K562 (cell line): ENCODE measurements at regions not wholly inside any gene's neighbourhood (a gene's known extent, or its start where the extent isn't known, plus 50 kb on each side); places are given as distances from the start of the nearest gene placed in this dataset.

Source experiments
- ATAC-seq: fragments of 200-7000 bp; cut with Tn5 transposase; 3 replicates; pipeline ENCODE4 v1.9.1; 2020; ENCODE audit warnings: moderate library complexity
- BruUV-seq: library from RNA; stranded (reverse); fragments of 400-500 nt; replicated peaks from 2 replicates; lab custom pipeline; 2021; lab: Mats Ljungman, UMichigan
- CTCF ChIA-PET: fragments of 300-600 bp; formaldehyde crosslinking; extraction: SDS; loops from one replicate; lab custom pipeline; 2021; ENCODE audit warnings: low intra/inter-chr PET ratio; lab: Yijun Ruan, JAX
- POLR2A ChIA-PET: fragments of 300-600, 350-650 bp; sonication (Branson Sonifier 250); formaldehyde crosslinking; extraction: SDS; loops from one replicate; lab custom pipeline; 2021; ENCODE audit warnings: antibody characterized with exemption, inconsistent platforms; lab: Yijun Ruan, JAX
- DNase-seq, 4 experiments: peaks; one replicate each; pipeline versions ENCODE4 v3.0.0 to v3.0.0-alpha.2; 2011 to 2018; ENCODE audit warnings: low spot score in 3 of 4, mixed read lengths in 3 of 4; ENCODE audit errors: extremely low read depth in 1 of 4
- FAIRE-seq: peaks from 2 replicates; lab custom pipeline; 2011; peaks lifted over from hg19 to GRCh38; lab: Jason Lieb, UNC
- H2AFZ ChIP-seq: 2 replicates; pipeline ENCODE4 v1.6.0; 2011; ENCODE audit warnings: low read depth, low read length, control low read depth, inconsistent platforms
- H3K27ac ChIP-seq: fragments of 200-600 bp; 3 replicates; pipeline ENCODE4 v1.8.0; 2011; ENCODE audit warnings: low read depth, mild to moderate bottlenecking, control low read depth, inconsistent platforms, low read length, moderate library complexity, mixed read lengths; ENCODE audit errors: extremely low read depth
- H3K27me3 ChIP-seq, 2 experiments: fragments of 300-600 bp in 1 of 2; 2 replicates in 1 of 2; 3 replicates in 1 of 2; pipeline versions ENCODE4 v1.6.0 to v1.8.0; 2011; ENCODE audit warnings: inconsistent platforms in 2 of 2, low read length in 2 of 2, mild to moderate bottlenecking in 1 of 2, mixed read lengths in 1 of 2, moderate library complexity in 1 of 2; ENCODE audit not compliant: control insufficient read depth in 2 of 2, insufficient read depth in 2 of 2
- H3K36me3 ChIP-seq: fragments of 300-600 bp; 3 replicates; pipeline ENCODE4 v1.8.0; 2011; ENCODE audit warnings: mild to moderate bottlenecking, low read length, inconsistent platforms; ENCODE audit not compliant: control insufficient read depth, insufficient read depth
- H3K4me1 ChIP-seq, 2 experiments: fragments of 200-600 bp in 1 of 2; replicated peaks in 1 of 2; 2 replicates in 1 of 2; 3 replicates in 1 of 2; pipeline versions ENCODE4 v1.5.1 to v1.8.0; 2011; ENCODE audit warnings: inconsistent platforms in 2 of 2, low read length in 2 of 2, mild to moderate bottlenecking in 1 of 2, mixed read lengths in 1 of 2, moderate library complexity in 1 of 2; ENCODE audit not compliant: control insufficient read depth in 2 of 2, insufficient read depth in 2 of 2
- H3K4me2 ChIP-seq: 2 replicates; pipeline ENCODE4 v1.6.1; 2011; ENCODE audit warnings: low read length, control low read depth, inconsistent platforms, mixed read lengths; ENCODE audit not compliant: insufficient read depth
- H3K4me3 ChIP-seq: fragments of 200-600 bp; sonication (generic), shearing (Covaris generic); 2 replicates; pipeline ENCODE4 v1.5.1; 2016; ENCODE audit warnings: control low read depth, inconsistent platforms
- H3K79me2 ChIP-seq: fragments of 200-600 bp; 3 replicates; pipeline ENCODE4 v1.8.0; 2011; ENCODE audit warnings: low read length, inconsistent platforms; ENCODE audit not compliant: control insufficient read depth, insufficient read depth
- H3K9ac ChIP-seq, 2 experiments: 2 replicates each; pipeline versions ENCODE4 v1.6.0 to v1.6.1; 2011; ENCODE audit warnings: low read depth in 2 of 2, low read length in 2 of 2, control low read depth in 1 of 2, inconsistent platforms in 1 of 2, mild to moderate bottlenecking in 1 of 2, mixed read lengths in 1 of 2; ENCODE audit not compliant: insufficient read depth in 1 of 2
- H3K9me1 ChIP-seq: one replicate; pipeline ENCODE4 v1.6.0; 2011; ENCODE audit warnings: inconsistent platforms, mild to moderate bottlenecking, low read length, moderate library complexity; ENCODE audit not compliant: control insufficient read depth, insufficient read depth
- H3K9me3 ChIP-seq: replicated peaks from 2 replicates; pipeline ENCODE4 v1.5.1; 2011; ENCODE audit warnings: low read depth, low read length, inconsistent platforms; ENCODE audit not compliant: control insufficient read depth, insufficient read depth
- H4K20me1 ChIP-seq: replicated peaks from 2 replicates; pipeline ENCODE4 v1.6.1; 2011; ENCODE audit warnings: low read length, inconsistent platforms, mixed read lengths; ENCODE audit not compliant: control insufficient read depth, insufficient read depth
- BCOR ChIP-seq: fragments of 450-650 bp; IDR thresholded peaks from 2 replicates; pipeline ENCODE4 v1.6.1; 2016
- BRD4 ChIP-seq: fragments of 200-600 bp; sonication (generic); IDR thresholded peaks from 2 replicates; pipeline ENCODE4 v1.6.1; 2017; ENCODE audit warnings: inconsistent platforms
- BRF1 ChIP-seq: IDR thresholded peaks from 3 replicates; pipeline ENCODE4 v1.6.1; 2011; ENCODE audit warnings: borderline replicate concordance, mild to moderate bottlenecking; ENCODE audit not compliant: insufficient read length; ENCODE audit errors: extremely low read depth
- CCNT2 ChIP-seq: IDR thresholded peaks from 2 replicates; pipeline ENCODE4 v1.6.1; 2011; ENCODE audit warnings: borderline replicate concordance, low read depth, mild to moderate bottlenecking, moderate library complexity, mixed read lengths, low read length; ENCODE audit not compliant: insufficient read length; ENCODE audit errors: extremely low read depth
- HIVEP1 ChIP-seq: fragments of 250-450 bp; sonication (Bioruptor Pico); IDR thresholded peaks from 2 replicates; pipeline ENCODE4 v1.4.0; 2020; ENCODE audit warnings: mild to moderate bottlenecking
- KHSRP ChIP-seq: fragments of 450-650 bp; IDR thresholded peaks from 2 replicates; pipeline ENCODE4 v1.6.1; 2017
- LEF1 ChIP-seq: fragments of 450-650 bp; IDR thresholded peaks from 2 replicates; pipeline ENCODE4 v1.6.1; 2016; ENCODE audit warnings: mild to moderate bottlenecking
- MCM5 ChIP-seq: fragments of 450-650 bp; IDR thresholded peaks from 2 replicates; pipeline ENCODE4 v1.6.1; 2016; ENCODE audit warnings: low read depth
- MCM7 ChIP-seq, 2 experiments: fragments of 450-650 bp; IDR thresholded peaks; 2 replicates each; pipeline ENCODE4 v1.6.1; 2016 to 2018
- MEIS2 ChIP-seq: fragments of 450-650 bp; IDR thresholded peaks from 2 replicates; pipeline ENCODE4 v1.6.1; 2014; ENCODE audit warnings: mild to moderate bottlenecking; ENCODE audit not compliant: partially characterized antibody
- NEUROD1 ChIP-seq: fragments of 150-350 bp; IDR thresholded peaks from 2 replicates; pipeline ENCODE4 v1.6.1; 2014; ENCODE audit warnings: borderline replicate concordance, low read length, low read depth; ENCODE audit not compliant: partially characterized antibody
- POLR2AphosphoS2 ChIP-seq: IDR thresholded peaks from 2 replicates; pipeline ENCODE4 v1.6.1; 2012; ENCODE audit warnings: low read length, improper control_type of control experiment
- POLR2B ChIP-seq: fragments of 450-650 bp; IDR thresholded peaks from 2 replicates; pipeline ENCODE4 v1.6.1; 2018; ENCODE audit warnings: low read depth; ENCODE audit not compliant: partially characterized antibody
- RBFOX2 ChIP-seq: fragments of 200-400 bp; formaldehyde crosslinking; IDR thresholded peaks from 2 replicates; pipeline ENCODE4 v1.6.1; 2017; ENCODE audit warnings: low read depth, mild to moderate bottlenecking, low read length, moderate library complexity
- SP2 ChIP-seq: IDR thresholded peaks from 2 replicates; pipeline ENCODE4 v1.6.1; 2011; ENCODE audit warnings: mild to moderate bottlenecking, low read depth, low read length, moderate library complexity; ENCODE audit not compliant: poor library complexity, severe bottlenecking; ENCODE audit errors: extremely low read depth
- TRIM28 ChIP-seq: fragments of 450-650 bp; IDR thresholded peaks from 2 replicates; pipeline ENCODE4 v1.6.1; 2017
- ZNF184 ChIP-seq: sonication (generic); formaldehyde crosslinking; IDR thresholded peaks from 2 replicates; pipeline ENCODE4 v1.5.0; 2020; ENCODE audit warnings: missing genetic modification reagents
- ZNF23 ChIP-seq: fragments of 250-450 bp; sonication (Bioruptor Pico); IDR thresholded peaks from 2 replicates; pipeline ENCODE4 v1.4.0; 2020; ENCODE audit warnings: mild to moderate bottlenecking
- ZNF589 ChIP-seq: fragments of 200-800 bp; sonication (Bioruptor generic); IDR thresholded peaks from 2 replicates; pipeline ENCODE4 v1.6.1; 2016; ENCODE audit warnings: low read depth, missing genetic modification characterization, missing compliant biosample characterization
- WGBS: fragments of 100-300 bp; shearing (Covaris generic); methylation state at CpG from one replicate; pipeline ENCODE4 v1.1.6; 2016; ENCODE audit warnings: low coverage, mixed read lengths; ENCODE audit not compliant: insufficient coverage; ENCODE audit errors: missing lambda C conversion rate; 5-methylcytosine and 5-hydroxymethylcytosine counted together
- in situ Hi-C: fragments of 300-500 bp; cut with MboI; formaldehyde crosslinking; loops from 4 replicates; pipeline ENCODE4 v1.15.0; 2018; ENCODE audit warnings: inconsistent platforms, mixed read lengths
- intact Hi-C: fragments of 100-400 bp; cut with micrococcal nuclease; formaldehyde crosslinking; loops from 2 replicates; pipeline ENCODE4 v1.14.2; 2022
- TF ChIP-seq, protein P1 (sequence below): fragments of 150-350 bp; conservative IDR thresholded peaks from 2 replicates; pipeline ENCODE4 v1.6.1; 2014; ENCODE audit warnings: low read length

DNA sequence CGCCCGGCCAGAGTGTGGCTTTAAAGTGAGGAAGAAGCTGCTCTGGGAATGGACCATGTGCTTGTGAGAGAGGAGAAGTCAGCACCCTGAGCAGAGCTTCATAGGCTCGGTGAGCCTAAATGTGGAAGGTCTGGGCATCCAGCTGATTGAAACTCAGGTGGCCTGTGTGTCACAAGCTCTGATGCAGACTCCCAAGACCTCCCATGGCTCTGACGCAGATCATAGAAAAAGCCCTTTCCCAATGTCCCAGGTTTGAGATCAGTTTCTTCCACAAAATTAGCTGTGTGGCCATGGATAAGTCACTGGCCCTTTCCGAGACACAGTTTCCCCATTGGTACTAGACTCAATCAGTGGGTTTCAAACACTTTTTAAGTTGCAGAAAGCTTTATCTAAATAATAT lies 180.0 kb upstream of the CCL2 start:
- no peak overlapping the region for H3K4me3 ChIP-seq
- intact Hi-C loops (no loop called here), in situ Hi-C loops (no loop called here)
- H3K27ac ChIP-seq, result no peak overlapping the region
- no peak overlapping the region for H3K9ac ChIP-seq
- under 1% methylated on average over 5 of the region's 5 CpGs for WGBS
- H3K36me3 ChIP-seq, result no peaks in the 10 kb centered on the region
- H3K9me1 ChIP-seq, result no peaks in the 10 kb centered on the region
- H4K20me1 ChIP-seq, result no peaks in the 10 kb centered on the region
- no TSS peak for BruUV-seq
- no peaks in the 10 kb centered on the region for H3K9me3 ChIP-seq
- ATAC-seq, result no peak
- H3K4me2 ChIP-seq, result no peak overlapping the region
- ChIA-PET CTCF (no interaction called here), POLR2A (interaction anchor here (0.9 kb wide), 1 partner anchor 16 kb away, joined by 4 read pairs; no protein-coding TSS in a partner anchor)
- TF ChIP-seq KHSRP (no peak), RBFOX2 (no peak), MCM5 (no peak), MCM7 (IDR thresholded peaks at IDR 0.05) (no peak), TRIM28 (no peak), POLR2B (no peak), LEF1 (no peak), BRD4 (no peak), BCOR (no peak), ZNF23 (no peak), MEIS2 (no peak), NEUROD1 (no peak), POLR2AphosphoS2 (no peak), CCNT2 (no peak), BRF1 (no peak), ZNF589 (CRISPR knock-in tag) (no peak), ZNF184 (CRISPR knock-in tag) (no peak), HIVEP1 (CRISPR knock-in tag) (no peak), SP2 (no peak)
- TF ChIP-seq, protein P1, sequence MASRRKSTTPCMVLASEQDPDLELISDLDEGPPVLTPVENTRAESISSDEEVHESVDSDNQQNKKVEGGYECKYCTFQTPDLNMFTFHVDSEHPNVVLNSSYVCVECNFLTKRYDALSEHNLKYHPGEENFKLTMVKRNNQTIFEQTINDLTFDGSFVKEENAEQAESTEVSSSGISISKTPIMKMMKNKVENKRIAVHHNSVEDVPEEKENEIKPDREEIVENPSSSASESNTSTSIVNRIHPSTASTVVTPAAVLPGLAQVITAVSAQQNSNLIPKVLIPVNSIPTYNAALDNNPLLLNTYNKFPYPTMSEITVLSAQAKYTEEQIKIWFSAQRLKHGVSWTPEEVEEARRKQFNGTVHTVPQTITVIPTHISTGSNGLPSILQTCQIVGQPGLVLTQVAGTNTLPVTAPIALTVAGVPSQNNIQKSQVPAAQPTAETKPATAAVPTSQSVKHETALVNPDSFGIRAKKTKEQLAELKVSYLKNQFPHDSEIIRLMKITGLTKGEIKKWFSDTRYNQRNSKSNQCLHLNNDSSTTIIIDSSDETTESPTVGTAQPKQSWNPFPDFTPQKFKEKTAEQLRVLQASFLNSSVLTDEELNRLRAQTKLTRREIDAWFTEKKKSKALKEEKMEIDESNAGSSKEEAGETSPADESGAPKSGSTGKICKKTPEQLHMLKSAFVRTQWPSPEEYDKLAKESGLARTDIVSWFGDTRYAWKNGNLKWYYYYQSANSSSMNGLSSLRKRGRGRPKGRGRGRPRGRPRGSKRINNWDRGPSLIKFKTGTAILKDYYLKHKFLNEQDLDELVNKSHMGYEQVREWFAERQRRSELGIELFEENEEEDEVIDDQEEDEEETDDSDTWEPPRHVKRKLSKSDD, result no peak
- FAIRE-seq, result no peak
- no peaks in the 10 kb centered on the region for H3K79me2 ChIP-seq
- H2AFZ ChIP-seq, result no peak overlapping the region
- DNase-seq, result no peak
- H3K27me3 ChIP-seq, result no peaks in the 10 kb centered on the region; a peak in 1 of 5 replicates
- no peaks in the 10 kb centered on the region for H3K4me1 ChIP-seq
